OCI-LY3 (cell line): ENCODE measurements at regions not wholly inside any gene's neighbourhood (a gene's known extent, or its start where the extent isn't known, plus 50 kb on each side); places are given as distances from the start of the nearest gene placed in this dataset.

Source experiments
- CTCF ChIP-seq: fragments of 200-600, 300-600 bp; sonication (generic); IDR thresholded peaks from 2 replicates; pipeline ENCODE4 v1.5.1; 2014; ENCODE audit warnings: antibody characterized with exemption, low read length, low read depth
- EZH2phosphoT487 ChIP-seq: fragments of 200-600 bp; shearing (Covaris generic); IDR thresholded peaks from 2 replicates; pipeline ENCODE4 v1.6.1; 2018; ENCODE audit warnings: antibody characterized with exemption, mixed run types, low read depth

GRCh38 chr4:105042451-105042850 lies 104.2 kb upstream of the TET2 start:
- no peak for TF ChIP-seq CTCF
- no peak for TF ChIP-seq EZH2phosphoT487
